Epidermal melanocyte (primary cell): ENCODE measurements at regions not wholly inside any gene's neighbourhood (a gene's known extent, or its start where the extent isn't known, plus 50 kb on each side); places are given as distances from the start of the nearest gene placed in this dataset.

ENCODE experiments used
- DNase-seq: peaks from one replicate; pipeline ENCODE4 v3.0.0; 2011; ENCODE audit warnings: low spot score; ENCODE audit not compliant: insufficient read length

- no peak for DNase-seq
Observed at GRCh38 chr6:51394061-51394460, 575.4 kb downstream of the TFAP2B start.

- DNase-seq, result no peak
Observed at GRCh38 chr6:51396583-51396982, 577.9 kb downstream of the TFAP2B start.

GRCh38 chr6:51398064-51398705 is 579.5 kb downstream of the TFAP2B start:
- no peak for DNase-seq

- DNase-seq, result no peak
Observed at GRCh38 chr6:51398793-51399192, 580.1 kb downstream of the TFAP2B start.

- DNase-seq, result no peak
Observed at GRCh38 chr6:51410453-51410852, 591.8 kb downstream of the TFAP2B start.

GRCh38 chr6:51411496-51412125 is 592.9 kb downstream of the TFAP2B start:
- no peak for DNase-seq

- DNase-seq, result no peak
Observed at GRCh38 chr6:51414361-51414760, 595.7 kb downstream of the TFAP2B start.

GRCh38 chr6:51415501-51415900 is 596.8 kb downstream of the TFAP2B start:
- no peak for DNase-seq

GRCh38 chr6:51429017-51429712 is 610.5 kb downstream of the TFAP2B start:
- DNase-seq, result no peak

- DNase-seq, result no peak
Observed at GRCh38 chr6:51430589-51430988, 611.9 kb downstream of the TFAP2B start.

GRCh38 chr6:51432481-51432880 is 613.8 kb downstream of the TFAP2B start:
- DNase-seq, result no peak

- DNase-seq, result no peak
Observed at GRCh38 chr6:51450248-51450957, 631.7 kb downstream of the TFAP2B start.

- DNase-seq, result no peak
Observed at GRCh38 chr6:51450958-51451357, 632.3 kb downstream of the TFAP2B start.

GRCh38 chr6:51456282-51456681 is 631.1 kb downstream of the PKHD1 start:
- no peak for DNase-seq

- no peak for DNase-seq
Observed at GRCh38 chr6:51459958-51460357, 627.5 kb downstream of the PKHD1 start.

- DNase-seq, result no peak
Observed at GRCh38 chr6:51462896-51463295, 624.5 kb downstream of the PKHD1 start.

- no peak for DNase-seq
Observed at GRCh38 chr6:51463321-51463720, 624.1 kb downstream of the PKHD1 start.

GRCh38 chr6:51464956-51465355 is 622.5 kb downstream of the PKHD1 start:
- no peak for DNase-seq

- DNase-seq, result no peak
Observed at GRCh38 chr6:51466427-51466826, 621.0 kb downstream of the PKHD1 start.

GRCh38 chr6:51467231-51467952 is 620.0 kb downstream of the PKHD1 start:
- no peak for DNase-seq

- DNase-seq, result no peak
Observed at GRCh38 chr6:51468704-51469103, 618.7 kb downstream of the PKHD1 start.
